Common myeloid progenitor, CD34-positive (primary cell): ENCODE measurements at regions not wholly inside any gene's neighbourhood (a gene's known extent, or its start where the extent isn't known, plus 50 kb on each side); places are given as distances from the start of the nearest gene placed in this dataset.
A peak's percentile ranks its signal among the peaks of the same experiment; 100 is the strongest.

Source experiments
- CTCF ChIA-PET: fragments of 350-600 bp; sonication (Branson Sonifier 250); formaldehyde crosslinking; loops from one replicate; lab custom pipeline; 2021; ENCODE audit warnings: antibody characterized with exemption; lab: Charles Lee
- POLR2A ChIA-PET: fragments of 350-600 bp; sonication (Branson Sonifier 250); formaldehyde crosslinking; loops from one replicate; lab custom pipeline; 2021; ENCODE audit warnings: antibody characterized with exemption; lab: Charles Lee
- DNase-seq, 3 donors: peaks; one replicate each; pipeline versions ENCODE4 v3.0.0 to v3.0.0-alpha.2; 2013
- H3K27ac ChIP-seq, 2 experiments: 1 replicate in 1 of 2; 2 replicates in 1 of 2; pipeline ENCODE4 v1.7.0; 2013; ENCODE audit warnings: inconsistent platforms in 2 of 2, low read length in 2 of 2, mild to moderate bottlenecking in 2 of 2, low read depth in 1 of 2, moderate library complexity in 1 of 2; ENCODE audit not compliant: severe bottlenecking in 2 of 2, insufficient read depth in 1 of 2, poor library complexity in 1 of 2
- H3K27me3 ChIP-seq, 5 experiments: replicated peaks in 2 of 5; 1 replicate in 3 of 5; 2 replicates in 2 of 5; pipeline versions ENCODE4 v1.6.1 to v1.7.0; 2013; ENCODE audit warnings: low read length in 4 of 5, mild to moderate bottlenecking in 2 of 5, moderate library complexity in 2 of 5, inconsistent platforms in 1 of 5; ENCODE audit not compliant: insufficient read depth in 5 of 5, control insufficient read depth in 4 of 5
- H3K36me3 ChIP-seq, 4 experiments: 1 replicate in 2 of 4; 2 replicates in 2 of 4; pipeline versions ENCODE4 v1.6.1 to v1.7.0; 2013; ENCODE audit warnings: low read length in 3 of 4, control low read depth in 1 of 4, mild to moderate bottlenecking in 1 of 4; ENCODE audit not compliant: control insufficient read depth in 4 of 4, insufficient read depth in 4 of 4
- H3K4me1 ChIP-seq, 4 experiments: 1 replicate in 3 of 4; 2 replicates in 1 of 4; pipeline versions ENCODE4 v1.6.1 to v1.7.1; 2013; ENCODE audit warnings: low read length in 3 of 4, mild to moderate bottlenecking in 3 of 4, control low read depth in 1 of 4, inconsistent platforms in 1 of 4, moderate library complexity in 1 of 4; ENCODE audit not compliant: control insufficient read depth in 4 of 4, insufficient read depth in 4 of 4; ENCODE audit errors: control extremely low read depth in 1 of 4
- H3K4me3 ChIP-seq, 7 experiments: 1 replicate in 4 of 7; 2 replicates in 3 of 7; pipeline versions ENCODE4 v1.5.1 to v1.7.0; 2013; ENCODE audit warnings: mild to moderate bottlenecking in 7 of 7, low read length in 6 of 7, moderate library complexity in 6 of 7, inconsistent platforms in 2 of 7, low read depth in 2 of 7, control low read depth in 1 of 7; ENCODE audit not compliant: insufficient read depth in 4 of 7, control insufficient read depth in 1 of 7; ENCODE audit errors: extremely low read depth in 1 of 7
- H3K9me3 ChIP-seq, 5 experiments: 1 replicate in 4 of 5; 2 replicates in 1 of 5; pipeline versions ENCODE4 v1.6.1 to v1.7.1; 2013; ENCODE audit warnings: low read length in 4 of 5, mild to moderate bottlenecking in 2 of 5, inconsistent platforms in 1 of 5, low read depth in 1 of 5, moderate library complexity in 1 of 5; ENCODE audit not compliant: control insufficient read depth in 4 of 5, insufficient read depth in 2 of 5; ENCODE audit errors: control extremely low read depth in 1 of 5
- WGBS: methylation state at CpG from one replicate; pipeline ENCODE4 v1.1.5; 2013; ENCODE audit not compliant: insufficient coverage; 5-methylcytosine and 5-hydroxymethylcytosine counted together

- Histone ChIP-seq H3K9me3 (no peaks in the 10 kb centered on the region), H3K27me3 (peaks cover 0 to 2% (median 0%) of the 10 kb centered on the region in 5 experiments)
- POLR2A ChIA-PET = no interaction called here
Observed at GRCh38 chr3:112739252-112739965, 98.5 kb upstream of the CCDC80 start.

GRCh38 chr3:112738366-112738765 lies 97.4 kb upstream of the CCDC80 start:
- peaks cover 0 to 2% (median 0%) of the 10 kb centered on the region in 5 experiments for H3K27me3 ChIP-seq
- no peaks in the 10 kb centered on the region for H3K9me3 ChIP-seq
- DNase-seq = no peak
- ChIA-PET POLR2A (no interaction called here), CTCF (interaction anchor here (10.1 kb wide), 1 partner anchor 243 kb away, joined by 127 read pairs; no protein-coding TSS in a partner anchor)
- peaks cover 8 to 16% (median 11%) of the 10 kb centered on the region in 4 experiments for H3K4me1 ChIP-seq
- H3K36me3 ChIP-seq = no peaks in the 10 kb centered on the region
- H3K27ac ChIP-seq = no peak overlapping the region
- no peak overlapping the region for H3K4me3 ChIP-seq

More at GRCh38 chr3:112739252-112739965, 98.5 kb upstream of the CCDC80 start:
- Histone ChIP-seq H3K4me3 (no peak overlapping the region), H3K36me3 (no peaks in the 10 kb centered on the region), H3K27ac (no peak overlapping the region), H3K4me1 (peaks cover 8 to 16% (median 11%) of the 10 kb centered on the region in 4 experiments)
- DNase-seq = peak in 2 of 3 donors; percentile 27 to 34
- CTCF ChIA-PET = interaction anchor here (0.8 to 10.1 kb wide), 2 partner anchors 237 to 242 kb away, joined by 3 to 127 read pairs; no protein-coding TSS in a partner anchor
- WGBS = no CpG with 5 or more reads among the region's 1 CpG

GRCh38 chr3:112736805-112737566 lies 96.0 kb upstream of the CCDC80 start:
- no peak overlapping the region for H3K27ac ChIP-seq
- ChIA-PET CTCF (interaction anchor here (0.8 to 10.1 kb wide), 9 partner anchors 8 to 298 kb away, joined by 3 to 127 read pairs (median 5); no protein-coding TSS in a partner anchor), POLR2A (interaction anchor here (0.6 kb wide), 2 partner anchors 165 to 258 kb away, joined by 3 to 6 read pairs; no protein-coding TSS in a partner anchor)
- H3K4me1 ChIP-seq = peaks cover 8 to 16% (median 11%) of the 10 kb centered on the region in 4 experiments
- H3K27me3 ChIP-seq = peaks cover 0 to 2% (median 0%) of the 10 kb centered on the region in 5 experiments
- no peak overlapping the region for H3K4me3 ChIP-seq
- 86% methylated on average over 2 of the region's 10 CpGs for WGBS
- H3K36me3 ChIP-seq = no peaks in the 10 kb centered on the region
- DNase-seq = peak in 1 of 3 donors; percentile 9
- no peaks in the 10 kb centered on the region for H3K9me3 ChIP-seq

- Histone ChIP-seq H3K4me1 (peaks cover 8 to 16% (median 11%) of the 10 kb centered on the region in 4 experiments), H3K27ac (no peak overlapping the region), H3K4me3 (no peak overlapping the region), H3K27me3 (peaks cover 0 to 2% (median 0%) of the 10 kb centered on the region in 5 experiments), H3K9me3 (no peaks in the 10 kb centered on the region), H3K36me3 (no peaks in the 10 kb centered on the region)
- ChIA-PET CTCF (interaction anchor here (1.0 to 10.1 kb wide), 11 partner anchors 9 to 300 kb away, joined by 3 to 127 read pairs (median 5); no protein-coding TSS in a partner anchor), POLR2A (no interaction called here)
- 100% methylated on average over 3 of the region's 5 CpGs for WGBS
- no peak for DNase-seq
Observed at GRCh38 chr3:112736386-112736785, 95.4 kb upstream of the CCDC80 start.

GRCh38 chr3:112735926-112736325 lies 95.0 kb upstream of the CCDC80 start:
- no peak for DNase-seq
- no peaks in the 10 kb centered on the region for H3K36me3 ChIP-seq
- CTCF ChIA-PET = interaction anchor here (1.0 to 10.1 kb wide), 15 partner anchors 9 to 301 kb away, joined by 3 to 127 read pairs (median 5); partner anchors contain the start of gene CD200R1
- no peaks in the 10 kb centered on the region for H3K9me3 ChIP-seq
- WGBS = 83% methylated on average over 1 of the region's 3 CpGs
- POLR2A ChIA-PET = no interaction called here
- H3K27ac ChIP-seq = no peak overlapping the region
- H3K4me1 ChIP-seq = peaks cover 8 to 16% (median 11%) of the 10 kb centered on the region in 4 experiments
- peaks cover 0 to 2% (median 0%) of the 10 kb centered on the region in 5 experiments for H3K27me3 ChIP-seq
- no peak overlapping the region for H3K4me3 ChIP-seq

GRCh38 chr3:112734736-112735350 lies 93.9 kb upstream of the CCDC80 start:
- no peak overlapping the region for H3K4me3 ChIP-seq
- ChIA-PET CTCF (interaction anchor here (0.7 to 10.1 kb wide), 32 partner anchors 10 to 321 kb away, joined by 3 to 127 read pairs (median 4); partner anchors contain the start of genes CD200R1 and GTPBP8), POLR2A (no interaction called here)
- 81% methylated on average over 7 of the region's 12 CpGs for WGBS
- DNase-seq = peak; percentile 82 to 89 (median 87)
- no peaks in the 10 kb centered on the region for H3K36me3 ChIP-seq
- H3K27me3 ChIP-seq = peaks cover 0 to 2% (median 0%) of the 10 kb centered on the region in 5 experiments
- no peak overlapping the region for H3K27ac ChIP-seq
- peaks cover 7 to 12% (median 9%) of the 10 kb centered on the region in 4 experiments for H3K4me1 ChIP-seq
- no peaks in the 10 kb centered on the region for H3K9me3 ChIP-seq
